HFFc6 (cell line): ENCODE measurements at regions not wholly inside any gene's neighbourhood (a gene's known extent, or its start where the extent isn't known, plus 50 kb on each side); places are given as distances from the start of the nearest gene placed in this dataset.
A peak's percentile ranks its signal among the peaks of the same experiment; 100 is the strongest.

Experiments used
- DNase-seq: peaks from one replicate; pipeline ENCODE4 v3.0.0-alpha.2; 2018
- H3K27ac Mint-ChIP-seq: 2 replicates; pipeline ENCODE4 v1.8.0; 2020; ENCODE audit warnings: mild to moderate bottlenecking, mixed read lengths
- H3K27me3 Mint-ChIP-seq: 2 replicates; pipeline ENCODE4 v1.8.0; 2021; ENCODE audit warnings: mild to moderate bottlenecking, moderate library complexity, mixed read lengths; ENCODE audit not compliant: insufficient read depth
- H3K36me3 Mint-ChIP-seq: 2 replicates; pipeline ENCODE4 v1.8.0; 2021; ENCODE audit warnings: low read depth, mixed read lengths
- H3K4me1 Mint-ChIP-seq: 2 replicates; pipeline ENCODE4 v1.8.0; 2020; ENCODE audit warnings: low read depth, mixed read lengths
- H3K4me3 Mint-ChIP-seq: 2 replicates; pipeline ENCODE4 v1.8.0; 2020; ENCODE audit warnings: mild to moderate bottlenecking, moderate library complexity, mixed read lengths
- H3K9me3 Mint-ChIP-seq: 2 replicates; pipeline ENCODE4 v1.8.0; 2020; ENCODE audit warnings: mild to moderate bottlenecking, mixed read lengths
- CTCF ChIP-seq: fragments of 200-600 bp; sonication (generic); IDR thresholded peaks from 2 replicates; pipeline ENCODE4 v1.5.0; 2021; ENCODE audit warnings: antibody characterized with exemption, mild to moderate bottlenecking

GRCh38 chr7:116327135-116327534, 116.8 kb downstream of the TES start:
- peaks cover 100% of the 10 kb centered on the region for H3K4me1 Mint-ChIP-seq
- H3K36me3 Mint-ChIP-seq, result peaks cover 35% of the 10 kb centered on the region
- DNase-seq, result no peak
- H3K4me3 Mint-ChIP-seq, result peak overlapping the region; percentile 78
- H3K9me3 Mint-ChIP-seq, result no peaks in the 10 kb centered on the region
- TF ChIP-seq CTCF, result no peak
- H3K27ac Mint-ChIP-seq, result peak overlapping the region; percentile 89
- H3K27me3 Mint-ChIP-seq, result peaks cover 2% of the 10 kb centered on the region

DNA sequence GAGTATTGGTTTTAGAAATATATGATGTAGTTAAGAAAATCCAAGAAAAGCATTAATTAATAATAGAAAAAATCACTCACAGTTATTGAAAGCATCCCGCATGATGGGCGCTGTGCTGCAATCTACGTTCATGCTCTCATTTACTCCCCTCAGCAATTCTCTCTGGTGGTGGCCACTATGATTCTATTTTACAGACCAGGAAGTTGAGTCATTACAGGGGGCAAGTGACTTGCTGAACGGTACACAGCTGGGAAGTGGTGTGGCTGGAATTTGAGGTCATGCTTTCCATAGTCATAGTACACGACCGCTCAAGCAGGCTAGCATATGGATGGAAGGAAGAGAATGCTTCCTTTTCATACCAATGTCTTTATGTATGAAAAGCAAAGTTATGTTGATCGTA, 117.4 kb downstream of the TES start:
- Mint-ChIP-seq H3K4me1 (peaks cover 94% of the 10 kb centered on the region), H3K36me3 (peaks cover 33% of the 10 kb centered on the region), H3K27ac (peak overlapping the region; percentile 89), H3K27me3 (peaks cover 2% of the 10 kb centered on the region), H3K9me3 (no peaks in the 10 kb centered on the region), H3K4me3 (peak overlapping the region; percentile 78)
- DNase-seq, result peak; percentile 92
- TF ChIP-seq CTCF, result peak; percentile 42; the same call in 1 of the 2 replicates

DNA sequence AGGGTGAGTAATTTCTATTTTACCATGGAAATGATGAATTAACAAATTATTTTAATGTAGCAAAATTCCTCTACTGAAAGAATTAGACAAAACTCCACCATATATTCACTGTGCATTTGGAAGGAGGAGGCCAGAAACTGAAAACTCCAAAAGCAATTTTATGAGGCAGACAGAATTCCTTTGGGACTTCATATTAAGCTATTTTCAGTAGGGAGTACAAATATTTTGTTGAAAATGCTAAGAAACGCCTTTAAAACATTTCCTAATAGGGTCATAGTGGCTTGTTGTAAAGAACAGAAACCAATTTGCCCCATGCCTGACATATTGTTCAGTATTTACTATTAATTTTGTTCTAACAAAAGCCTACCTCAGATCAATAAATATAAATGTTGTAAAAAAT, 117.8 kb downstream of the TES start:
- Mint-ChIP-seq H3K36me3 (peaks cover 32% of the 10 kb centered on the region), H3K4me1 (peaks cover 90% of the 10 kb centered on the region), H3K4me3 (peak overlapping the region; percentile 78), H3K27me3 (peaks cover 2% of the 10 kb centered on the region), H3K9me3 (no peaks in the 10 kb centered on the region), H3K27ac (peak overlapping the region; percentile 89)
- TF ChIP-seq CTCF, result no peak
- DNase-seq, result peak; percentile 46

DNA sequence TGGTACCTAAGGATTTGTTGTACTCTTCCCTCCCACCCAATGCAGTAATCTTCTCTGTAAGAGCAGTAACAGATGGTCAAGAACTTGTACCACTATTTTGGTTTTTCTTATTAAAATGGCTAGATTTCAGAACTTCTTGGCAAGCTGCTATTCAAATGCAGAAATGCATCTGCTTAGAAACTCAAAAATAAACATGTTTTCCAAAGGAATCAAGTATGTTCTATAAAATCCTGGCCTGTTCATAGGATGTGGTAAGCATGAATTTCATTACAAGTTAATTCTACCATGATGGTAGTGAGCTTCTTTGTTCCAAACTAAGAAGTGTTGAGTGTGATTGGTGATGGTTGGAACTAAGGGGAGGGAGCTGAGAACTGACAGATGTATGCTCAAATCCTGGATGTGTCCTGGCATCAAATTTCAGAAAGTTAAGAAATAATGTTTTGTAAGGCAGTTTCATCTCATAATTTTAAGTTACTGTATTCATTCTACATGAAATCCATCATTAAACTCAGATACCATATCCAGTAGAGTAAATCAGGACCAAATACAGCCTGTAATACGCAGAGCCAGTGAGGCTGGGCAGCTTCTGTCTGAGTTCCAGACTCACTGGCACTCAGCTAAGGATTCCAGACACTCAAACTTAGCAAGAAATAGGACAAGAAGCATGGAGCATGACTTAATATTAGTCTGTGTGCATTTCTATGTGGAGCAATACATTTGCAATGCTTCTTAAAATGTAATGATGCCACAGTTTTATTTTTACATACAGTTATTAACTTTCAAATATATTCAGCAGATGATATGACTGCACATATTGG, 119.6 kb downstream of the TES start:
- DNase-seq, result no peak
- Mint-ChIP-seq H3K36me3 (peaks cover 26% of the 10 kb centered on the region), H3K9me3 (no peaks in the 10 kb centered on the region), H3K4me1 (peaks cover 82% of the 10 kb centered on the region), H3K4me3 (no peak overlapping the region), H3K27ac (no peak overlapping the region), H3K27me3 (peaks cover 2% of the 10 kb centered on the region)
- TF ChIP-seq CTCF, result no peak

GRCh38 chr7:116331020-116331419, 120.7 kb downstream of the TES start:
- Mint-ChIP-seq H3K27me3 (peaks cover 2% of the 10 kb centered on the region), H3K9me3 (no peaks in the 10 kb centered on the region), H3K36me3 (peaks cover 16% of the 10 kb centered on the region), H3K4me3 (no peak overlapping the region), H3K4me1 (peaks cover 79% of the 10 kb centered on the region), H3K27ac (peak overlapping the region; percentile 13; the same call in 1 of the 2 replicates)
- peak; percentile 13 for DNase-seq
- TF ChIP-seq CTCF, result no peak
